ENCODE measurements at regions not wholly inside any gene's neighbourhood (a gene's known extent, or its start where the extent isn't known, plus 50 kb on each side); places are given as distances from the start of the nearest gene placed in this dataset.

- ChIA-PET POLR2A (no interaction called here), CTCF (interaction anchor here (1.5 kb wide), 2 partner anchors 8 to 9 kb away, joined by 4 to 10 read pairs; no protein-coding TSS in a partner anchor)
- no peak for ATAC-seq
- FAIRE-seq = no peak
- DNase-seq (ENCODE audit: low read depth in 1 of 2, low spot score in 1 of 2) = no peak
- 17% methylated on average over 2 of the region's 2 CpGs for WGBS (ENCODE audit: missing lambda C conversion rate)
- no peak overlapping the region for H3K4me3 ChIP-seq
- H3K9me3 ChIP-seq = no peaks in the 10 kb centered on the region
- no peak overlapping the region for H3K4me2 ChIP-seq
- TF ChIP-seq ZC3H11A (IDR thresholded peaks at IDR 0.05) = no peak
- TF ChIP-seq CBX8 (IDR thresholded peaks at IDR 0.05) = no peak
- no peak for TF ChIP-seq ZSCAN20 (CRISPR knock-in tag; IDR thresholded peaks at IDR 0.05)
- no peak for TF ChIP-seq FOSB (CRISPR knock-in tag; IDR thresholded peaks at IDR 0.05)
- TF ChIP-seq HOXB5 (CRISPR knock-in tag; IDR thresholded peaks at IDR 0.05) = no peak
- TF ChIP-seq HOXA7 (CRISPR knock-in tag; IDR thresholded peaks at IDR 0.05) = no peak
- TF ChIP-seq E2F6 (IDR thresholded peaks at IDR 0.05; ENCODE audit: borderline replicate concordance, low read depth) = no peak
- TF ChIP-seq ATOH8 (CRISPR knock-in tag; IDR thresholded peaks at IDR 0.05; ENCODE audit: low read depth) = no peak
- no peak for TF ChIP-seq ZNF302 (CRISPR knock-in tag; IDR thresholded peaks at IDR 0.05)
- no peak for TF ChIP-seq HES2 (IDR thresholded peaks at IDR 0.05)
- no peaks in the 10 kb centered on the region for H3K4me1 ChIP-seq
- H3K27ac ChIP-seq = no peak overlapping the region
These were observed 131.2 kb upstream of the HDAC9 start for GRCh38 chr7:18364396-18364795.

GRCh38 chr7:18366394-18366793 is 129.2 kb upstream of the HDAC9 start:
- Histone ChIP-seq H3K9me3 (no peaks in the 10 kb centered on the region), H3K4me3 (no peak overlapping the region), H3K4me1 (no peaks in the 10 kb centered on the region), H3K4me2 (no peak overlapping the region), H3K27ac (no peak overlapping the region)
- FAIRE-seq (no peak), DNase-seq (ENCODE audit: low read depth in 1 of 2, low spot score in 1 of 2) (no peak), ATAC-seq (no peak)
- ChIA-PET CTCF (no interaction called here), POLR2A (no interaction called here)
- 58% methylated on average over 1 of the region's 1 CpG for WGBS (ENCODE audit: missing lambda C conversion rate)
- TF ChIP-seq HES2 (IDR thresholded peaks at IDR 0.05) (no peak), EHF (CRISPR knock-in tag; IDR thresholded peaks at IDR 0.05) (no peak), CBX2 (IDR thresholded peaks at IDR 0.05; ENCODE audit: borderline replicate concordance, low read depth) (no peak), CHD2 (IDR thresholded peaks at IDR 0.05; ENCODE audit: low read length, partially characterized antibody) (no peak), E2F6 (IDR thresholded peaks at IDR 0.05; ENCODE audit: borderline replicate concordance, low read depth) (no peak), PHF8 (IDR thresholded peaks at IDR 0.05; ENCODE audit: borderline replicate concordance, low read depth) (no peak), HMGXB4 (CRISPR knock-in tag; IDR thresholded peaks at IDR 0.05; ENCODE audit: borderline replicate concordance) (no peak), POLR2AphosphoS2 (conservative IDR thresholded peaks at IDR 0.05; ENCODE audit: low read length) (no peak), SMC3 (IDR thresholded peaks at IDR 0.05) (no peak), NFE2L2 (conservative IDR thresholded peaks at IDR 0.05; ENCODE audit: low read length) (no peak), MYC (IDR thresholded peaks at IDR 0.05; ENCODE audit: borderline replicate concordance, low read length) (no peak), PBX3 (IDR thresholded peaks at IDR 0.05) (no peak), GATA3 (IDR thresholded peaks at IDR 0.05; ENCODE audit: borderline replicate concordance) (no peak), TFCP2L1 (CRISPR knock-in tag; IDR thresholded peaks at IDR 0.05) (no peak)
